Thyroid gland (tissue), 4 donors: ENCODE measurements at regions not wholly inside any gene's neighbourhood (a gene's known extent, or its start where the extent isn't known, plus 50 kb on each side); places are given as distances from the start of the nearest gene placed in this dataset.

Experiments
- DNase-seq, 2 donors: peaks; one replicate each; pipeline ENCODE4 v3.0.0-alpha.2; 2019
- H3K27ac ChIP-seq, 3 donors: fragments of 200-600 bp; sonication (generic); 1 replicate in 2 of 3; 2 replicates in 1 of 3; pipeline ENCODE4 v1.5.1; 2016 to 2019; ENCODE audit warnings: mild to moderate bottlenecking in 1 of 3, moderate library complexity in 1 of 3
- H3K27me3 ChIP-seq: fragments of 200-600 bp; sonication (generic); one replicate; pipeline ENCODE4 v1.5.1; 2019
- H3K36me3 ChIP-seq, 2 donors: fragments of 200-600 bp; sonication (generic); one replicate each; pipeline ENCODE4 v1.5.1; 2016 to 2019
- H3K4me1 ChIP-seq, 2 donors: fragments of 200-600 bp; sonication (generic); one replicate each; pipeline ENCODE4 v1.5.1; 2017 to 2019
- H3K4me3 ChIP-seq, 3 donors: fragments of 200-600 bp; sonication (generic); replicated peaks in 1 of 3; 1 replicate in 2 of 3; 2 replicates in 1 of 3; pipeline ENCODE4 v1.5.1; 2016; ENCODE audit warnings: mild to moderate bottlenecking in 1 of 3
- H3K9me3 ChIP-seq: fragments of 200-600 bp; sonication (generic); one replicate; pipeline ENCODE4 v1.5.1; 2017
- CTCF ChIP-seq, 6 experiments: fragments of 200-600 bp in 3 of 6; fragments of 450-650 bp in 3 of 6; sonication (generic) in 3 of 6; IDR thresholded peaks; one replicate each; pipeline ENCODE4 v1.5.1; 2016 to 2019; ENCODE audit warnings: antibody characterized with exemption in 6 of 6, mild to moderate bottlenecking in 2 of 6, inconsistent platforms in 1 of 6, moderate library complexity in 1 of 6
- POLR2A ChIP-seq, 2 donors: fragments of 450-650 bp; IDR thresholded peaks; one replicate each; pipeline ENCODE4 v1.6.1; 2017; ENCODE audit warnings: antibody characterized with exemption in 2 of 2, mild to moderate bottlenecking in 2 of 2, moderate library complexity in 1 of 2
- WGBS, 2 donors: methylation state at CpG; one replicate each; pipeline ENCODE4 v1.1.5; 2017; 5-methylcytosine and 5-hydroxymethylcytosine counted together
- intact Hi-C: fragments of 100-400 bp; cut with DNase I; formaldehyde crosslinking; loops from one replicate; pipeline ENCODE4 v1.15.1; 2023

GRCh38 chr5:136811551-136811950 lies 446.2 kb upstream of the TRPC7 start:
- no peak for DNase-seq
- no peaks in the 10 kb centered on the region for H3K9me3 ChIP-seq
- no peaks in the 10 kb centered on the region for H3K27me3 ChIP-seq
- TF ChIP-seq POLR2A (IDR thresholded peaks at IDR 0.05), result no peak
- TF ChIP-seq CTCF (IDR thresholded peaks at IDR 0.05), result no peak
- WGBS, 2 donors, result 76 to 81% methylated on average over 2 of the region's 2 CpGs
- H3K36me3 ChIP-seq, result no peaks in the 10 kb centered on the region
- no peak overlapping the region for H3K27ac ChIP-seq
- intact Hi-C loops, result no loop called here
- H3K4me1 ChIP-seq, result no peaks in the 10 kb centered on the region
- no peak overlapping the region for H3K4me3 ChIP-seq

GRCh38 chr5:136811086-136811485 lies 445.7 kb upstream of the TRPC7 start:
- Histone ChIP-seq H3K27me3 (no peaks in the 10 kb centered on the region), H3K36me3 (no peaks in the 10 kb centered on the region), H3K4me1 (no peaks in the 10 kb centered on the region), H3K27ac (no peak overlapping the region), H3K4me3 (no peak overlapping the region), H3K9me3 (no peaks in the 10 kb centered on the region)
- no peak for DNase-seq
- intact Hi-C loops, result no loop called here
- no peak for TF ChIP-seq POLR2A (IDR thresholded peaks at IDR 0.05)
- no peak for TF ChIP-seq CTCF (IDR thresholded peaks at IDR 0.05)
- 71 to 75% methylated on average over 3 of the region's 3 CpGs for WGBS, 2 donors

- intact Hi-C loops, result no loop called here
- H3K27ac ChIP-seq, result no peak overlapping the region
- H3K27me3 ChIP-seq, result no peaks in the 10 kb centered on the region
- TF ChIP-seq POLR2A (IDR thresholded peaks at IDR 0.05) (no peak), CTCF (IDR thresholded peaks at IDR 0.05) (no peak)
- no peaks in the 10 kb centered on the region for H3K36me3 ChIP-seq
- no peak overlapping the region for H3K4me3 ChIP-seq
- no peaks in the 10 kb centered on the region for H3K4me1 ChIP-seq
- no peaks in the 10 kb centered on the region for H3K9me3 ChIP-seq
- WGBS, 2 donors, result 68 to 84% methylated on average over 5 of the region's 5 CpGs
- no peak for DNase-seq
Observed at GRCh38 chr5:136810261-136810801, 445.0 kb upstream of the TRPC7 start.

GRCh38 chr5:136809382-136809781 lies 444.0 kb upstream of the TRPC7 start:
- Histone ChIP-seq H3K27me3 (no peaks in the 10 kb centered on the region), H3K9me3 (no peaks in the 10 kb centered on the region), H3K27ac (no peak overlapping the region), H3K4me3 (no peak overlapping the region), H3K4me1 (no peaks in the 10 kb centered on the region), H3K36me3 (no peaks in the 10 kb centered on the region)
- TF ChIP-seq POLR2A (IDR thresholded peaks at IDR 0.05) (no peak), CTCF (IDR thresholded peaks at IDR 0.05) (no peak)
- WGBS, 2 donors, result 82 to 90% methylated on average over 1 of the region's 1 CpG
- intact Hi-C loops, result no loop called here
- DNase-seq, result no peak

- H3K36me3 ChIP-seq, result no peaks in the 10 kb centered on the region
- H3K27me3 ChIP-seq, result no peaks in the 10 kb centered on the region
- TF ChIP-seq POLR2A (IDR thresholded peaks at IDR 0.05), result no peak
- TF ChIP-seq CTCF (IDR thresholded peaks at IDR 0.05), result no peak
- H3K4me3 ChIP-seq, result no peak overlapping the region
- intact Hi-C loops, result no loop called here
- 61 to 84% methylated on average over 4 of the region's 4 CpGs for whole genome bisulfite sequencing, 2 donors
- H3K27ac ChIP-seq, result no peak overlapping the region
- H3K4me1 ChIP-seq, result no peaks in the 10 kb centered on the region
- DNase-seq, result no peak
- no peaks in the 10 kb centered on the region for H3K9me3 ChIP-seq
Observed at GRCh38 chr5:136808756-136809155, 443.4 kb upstream of the TRPC7 start.
